ENCODE measurements at regions not wholly inside any gene's neighbourhood (a gene's known extent, or its start where the extent isn't known, plus 50 kb on each side); places are given as distances from the start of the nearest gene placed in this dataset.
"Not testable (repeated sequence)": the region's sequence is repeated elsewhere in the genome, so short reads cannot be mapped to it uniquely, and the experiment has no call there.

- no peak overlapping the region for H3K4me3 ChIP-seq (ENCODE audit: low read depth, low read length)
- TF ChIP-seq CTCF (IDR thresholded peaks at IDR 0.05; ENCODE audit: insufficient read depth, low read length, missing control alignments): no peak
- DNase-seq (ENCODE audit: low read depth, low spot score): no peak
- CTCF ChIA-PET: no interaction called here
- POLR2A ChIA-PET: no interaction called here
Observed at GRCh38 chr10:84719687-84720086, 391.3 kb downstream of the CCSER2 start.

- ChIA-PET POLR2A (no interaction called here), CTCF (no interaction called here)
- H3K4me3 ChIP-seq (ENCODE audit: low read depth, low read length): no peak overlapping the region
- DNase-seq (ENCODE audit: low read depth, low spot score): no peak
- no peak for TF ChIP-seq CTCF (IDR thresholded peaks at IDR 0.05; ENCODE audit: insufficient read depth, low read length, missing control alignments)
Observed at GRCh38 chr10:84727398-84727797, 399.0 kb downstream of the CCSER2 start.

- CTCF ChIA-PET; POLR2A ChIA-PET; H3K4me3 ChIP-seq (ENCODE audit: low read depth, low read length); DNase-seq (ENCODE audit: low read depth, low spot score): not testable (repeated sequence)
Observed at GRCh38 chr10:84739126-84739525, 410.7 kb downstream of the CCSER2 start.

- DNase-seq (ENCODE audit: low read depth, low spot score): no peak
- CTCF ChIA-PET: no interaction called here
- TF ChIP-seq CTCF (IDR thresholded peaks at IDR 0.05; ENCODE audit: insufficient read depth, low read length, missing control alignments): no peak
- no peak overlapping the region for H3K4me3 ChIP-seq (ENCODE audit: low read depth, low read length)
- POLR2A ChIA-PET: no interaction called here
Observed at GRCh38 chr10:84739641-84740040, 411.3 kb downstream of the CCSER2 start.

GRCh38 chr10:84743483-84743882 is 415.1 kb downstream of the CCSER2 start:
- no peak for DNase-seq (ENCODE audit: low read depth, low spot score)
- TF ChIP-seq CTCF (IDR thresholded peaks at IDR 0.05; ENCODE audit: insufficient read depth, low read length, missing control alignments): peak; percentile 6
- CTCF ChIA-PET: interaction anchor here (1.5 kb wide), 1 partner anchor 201 kb away, joined by 5 read pairs; no protein-coding TSS in a partner anchor
- H3K4me3 ChIP-seq (ENCODE audit: low read depth, low read length): no peak overlapping the region
- POLR2A ChIA-PET: no interaction called here

- CTCF ChIA-PET: no interaction called here
- no peak for TF ChIP-seq CTCF (IDR thresholded peaks at IDR 0.05; ENCODE audit: insufficient read depth, low read length, missing control alignments)
- H3K4me3 ChIP-seq (ENCODE audit: low read depth, low read length): no peak overlapping the region
- POLR2A ChIA-PET: no interaction called here
- no peak for DNase-seq (ENCODE audit: low read depth, low spot score)
Observed at GRCh38 chr10:84755311-84755710, 426.9 kb downstream of the CCSER2 start.

GRCh38 chr10:84756653-84757052 is 428.3 kb downstream of the CCSER2 start:
- POLR2A ChIA-PET; H3K4me3 ChIP-seq (ENCODE audit: low read depth, low read length); CTCF ChIA-PET; DNase-seq (ENCODE audit: low read depth, low spot score): not testable (repeated sequence)

- CTCF ChIA-PET; H3K4me3 ChIP-seq (ENCODE audit: low read depth, low read length); POLR2A ChIA-PET; DNase-seq (ENCODE audit: low read depth, low spot score): not testable (repeated sequence)
Observed at GRCh38 chr10:84761994-84762614, 433.7 kb downstream of the CCSER2 start.

Data from AG04449 (cell line).